HUES6 (cell line): ENCODE measurements at regions not wholly inside any gene's neighbourhood (a gene's known extent, or its start where the extent isn't known, plus 50 kb on each side); places are given as distances from the start of the nearest gene placed in this dataset.

ENCODE experiments used
- H3K27ac ChIP-seq: 2 replicates; pipeline ENCODE4 v1.7.0; 2013; ENCODE audit warnings: low read depth, mild to moderate bottlenecking, low read length, inconsistent platforms
- H3K27me3 ChIP-seq: 2 replicates; pipeline ENCODE4 v1.6.1; 2013; ENCODE audit warnings: low read length; ENCODE audit not compliant: control insufficient read depth, insufficient read depth
- H3K36me3 ChIP-seq: 2 replicates; pipeline ENCODE4 v1.6.1; 2013; ENCODE audit warnings: low read length; ENCODE audit not compliant: control insufficient read depth, insufficient read depth
- H3K4me1 ChIP-seq: 2 replicates; pipeline ENCODE4 v1.6.1; 2013; ENCODE audit warnings: low read length; ENCODE audit not compliant: control insufficient read depth, insufficient read depth
- H3K4me3 ChIP-seq: 2 replicates; pipeline ENCODE4 v1.5.1; 2013; ENCODE audit warnings: low read depth, low read length
- H3K9ac ChIP-seq: one replicate; pipeline ENCODE4 v1.6.1; 2013; ENCODE audit warnings: mild to moderate bottlenecking, low read length
- H3K9me3 ChIP-seq: 2 replicates; pipeline ENCODE4 v1.6.1; 2013; ENCODE audit warnings: low read depth, low read length; ENCODE audit not compliant: control insufficient read depth, insufficient read depth

DNA sequence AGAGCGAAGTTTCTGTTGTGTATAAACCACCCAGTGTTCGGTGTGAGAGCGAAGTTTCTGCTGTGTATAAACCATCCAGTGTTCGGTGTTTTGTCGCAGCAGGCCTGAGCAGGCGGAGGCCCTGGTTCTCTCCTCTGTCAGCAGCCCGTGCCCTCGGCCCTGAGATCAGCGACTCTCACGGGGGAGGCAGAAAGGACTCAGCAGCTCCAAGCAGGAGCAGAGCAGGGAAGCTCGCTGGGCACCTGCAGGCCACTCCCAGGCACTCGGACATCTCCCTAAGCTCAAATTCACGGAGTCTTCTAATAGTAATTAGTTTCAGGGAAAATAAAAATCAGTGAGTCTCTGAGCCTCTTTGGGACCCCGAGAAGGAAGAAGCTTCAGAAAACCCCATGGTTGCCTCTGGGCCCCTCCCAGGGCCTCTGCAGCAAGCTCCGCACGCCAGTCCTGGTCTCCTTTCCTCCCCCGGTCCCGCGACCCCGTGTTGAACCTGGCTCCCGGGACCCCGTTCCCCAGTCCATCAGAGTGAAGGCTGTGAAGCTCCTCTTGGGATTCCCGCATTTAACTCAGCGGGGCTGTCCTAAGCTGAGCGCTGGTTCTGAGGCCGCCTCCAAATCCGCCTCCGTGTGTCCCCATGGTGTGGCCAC is 81.9 kb upstream of the ADAMTS2 start:
- Histone ChIP-seq H3K36me3 (no peaks in the 10 kb centered on the region), H3K4me3 (no peak overlapping the region), H3K9me3 (peaks cover 3% of the 10 kb centered on the region; the same call in 1 of the 2 replicates), H3K27me3 (no peaks in the 10 kb centered on the region), H3K9ac (no peak overlapping the region), H3K4me1 (no peaks in the 10 kb centered on the region), H3K27ac (no peak overlapping the region)

DNA sequence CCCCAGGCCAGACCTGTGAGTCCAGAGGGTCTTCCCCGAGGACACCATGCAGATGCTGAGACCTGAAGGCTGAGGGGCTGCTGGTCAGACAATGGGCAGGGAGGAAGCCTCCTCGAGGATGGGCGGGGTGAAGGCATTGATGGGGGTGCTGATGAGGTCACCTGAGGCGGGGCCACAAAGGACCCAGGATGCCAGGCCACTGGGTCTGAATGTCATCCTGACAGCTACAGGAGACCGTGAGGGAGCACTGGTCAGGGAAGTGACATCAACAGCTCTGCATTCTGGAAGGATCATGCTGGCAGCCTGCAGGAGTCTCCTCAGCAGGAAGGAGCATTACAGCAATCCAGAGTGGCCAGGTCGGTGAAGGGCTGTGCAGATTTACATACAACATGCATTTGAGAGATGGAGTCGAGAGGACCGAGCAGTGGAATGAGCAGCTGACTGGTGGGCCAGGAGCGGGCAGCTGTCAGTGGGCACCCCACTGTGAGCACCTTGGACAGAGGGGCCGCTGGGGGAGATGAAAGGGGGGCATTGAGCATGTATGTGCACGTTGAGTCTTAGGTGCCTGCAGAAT is 77.7 kb upstream of the ADAMTS2 start:
- no peak overlapping the region for H3K27ac ChIP-seq
- no peaks in the 10 kb centered on the region for H3K36me3 ChIP-seq
- no peaks in the 10 kb centered on the region for H3K4me1 ChIP-seq
- no peak overlapping the region for H3K4me3 ChIP-seq
- H3K9me3 ChIP-seq = no peaks in the 10 kb centered on the region
- no peaks in the 10 kb centered on the region for H3K27me3 ChIP-seq
- H3K9ac ChIP-seq = no peak overlapping the region

DNA sequence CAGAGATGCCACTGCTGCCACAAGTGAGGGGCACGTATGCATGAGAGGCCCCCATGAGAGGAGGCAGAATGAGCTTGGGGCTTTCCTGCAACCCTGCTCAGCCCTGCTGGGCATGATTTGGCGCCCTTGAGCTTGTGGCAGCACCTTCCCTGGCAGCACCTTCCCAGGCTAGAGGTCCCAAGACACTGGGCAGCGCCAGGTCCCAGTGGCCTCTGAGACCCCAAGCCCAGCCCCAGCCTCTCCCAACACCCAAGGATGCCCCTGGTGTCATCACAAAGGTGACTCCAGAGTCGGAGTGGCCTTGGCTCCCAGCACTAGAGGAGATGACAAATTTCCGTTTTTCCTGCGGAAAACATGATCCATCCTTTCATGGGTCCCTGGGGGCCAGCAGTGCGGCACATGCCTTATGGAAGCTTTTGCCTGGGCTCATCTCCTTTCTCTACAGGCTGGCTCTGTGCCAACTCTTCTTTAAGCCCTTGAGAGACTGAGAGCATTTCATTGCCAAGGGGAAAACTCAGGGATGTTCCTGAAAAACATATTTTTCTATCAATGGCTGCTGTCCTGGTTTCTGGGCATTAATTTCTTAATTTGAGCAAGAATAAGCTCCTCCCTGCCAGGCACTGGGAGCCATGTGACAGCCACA is 77.1 kb upstream of the ADAMTS2 start:
- Histone ChIP-seq H3K4me3 (no peak overlapping the region), H3K36me3 (no peaks in the 10 kb centered on the region), H3K27me3 (no peaks in the 10 kb centered on the region), H3K27ac (no peak overlapping the region), H3K9ac (no peak overlapping the region), H3K4me1 (no peaks in the 10 kb centered on the region), H3K9me3 (no peaks in the 10 kb centered on the region)

DNA sequence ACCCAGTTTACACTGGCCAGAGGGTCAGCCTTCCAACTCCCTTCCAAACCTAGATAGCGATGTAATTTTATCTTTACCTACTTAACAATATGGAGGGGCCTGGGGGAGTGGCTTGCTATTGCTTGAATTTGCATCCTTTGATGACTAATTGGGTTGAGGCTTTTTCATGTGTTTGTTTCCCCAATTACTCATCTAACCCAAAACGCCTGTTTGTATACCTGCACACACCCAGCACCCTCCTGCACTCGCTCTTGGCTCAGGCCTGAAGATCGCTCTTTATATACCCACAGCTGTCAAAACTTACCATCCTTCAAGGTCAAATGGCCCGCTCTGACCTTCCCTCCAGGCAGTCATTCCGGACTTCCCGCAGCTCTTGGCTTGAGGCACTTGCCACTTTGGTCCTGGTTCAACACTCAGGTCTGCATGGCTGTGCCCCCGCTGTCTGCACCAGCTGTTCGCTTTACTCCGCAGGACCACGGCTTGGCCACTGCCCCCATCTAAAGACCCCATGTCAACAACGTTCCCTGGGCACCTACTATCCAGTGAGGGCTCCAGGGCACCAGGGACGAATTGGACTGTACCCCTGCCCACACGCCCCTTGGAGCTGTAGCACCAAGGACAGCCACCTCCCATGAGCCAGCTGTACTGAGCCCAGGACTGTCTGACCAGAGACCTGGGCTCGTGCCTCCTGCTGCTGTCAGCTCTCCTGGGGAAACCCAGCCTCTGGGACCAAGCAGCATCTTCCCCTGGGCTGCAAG is 76.1 kb upstream of the ADAMTS2 start:
- no peaks in the 10 kb centered on the region for H3K36me3 ChIP-seq
- no peak overlapping the region for H3K9ac ChIP-seq
- no peak overlapping the region for H3K27ac ChIP-seq
- no peaks in the 10 kb centered on the region for H3K9me3 ChIP-seq
- H3K4me1 ChIP-seq = no peaks in the 10 kb centered on the region
- H3K27me3 ChIP-seq = no peaks in the 10 kb centered on the region
- no peak overlapping the region for H3K4me3 ChIP-seq

DNA sequence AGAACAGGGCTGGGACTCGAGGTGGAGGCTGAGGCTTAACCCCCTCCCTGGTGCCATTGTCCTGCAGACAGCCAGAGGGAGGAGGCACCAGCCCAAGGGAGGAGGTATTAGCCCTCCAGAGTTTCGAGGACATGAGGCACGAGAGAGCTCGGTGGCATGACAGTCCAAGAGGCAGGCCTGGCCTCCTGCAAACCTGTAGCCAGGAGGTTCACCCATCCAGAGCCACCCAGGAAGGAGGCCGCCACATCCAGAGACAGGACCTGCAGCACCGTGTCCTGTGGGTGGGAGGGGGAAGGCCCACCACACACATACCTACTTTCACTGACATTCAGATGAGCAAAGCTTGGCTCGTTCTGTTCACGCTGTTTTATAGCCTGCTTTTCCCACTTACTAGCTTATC is 75.2 kb upstream of the ADAMTS2 start:
- H3K27me3 ChIP-seq = no peaks in the 10 kb centered on the region
- H3K9ac ChIP-seq = no peak overlapping the region
- H3K36me3 ChIP-seq = no peaks in the 10 kb centered on the region
- H3K9me3 ChIP-seq = no peaks in the 10 kb centered on the region
- no peaks in the 10 kb centered on the region for H3K4me1 ChIP-seq
- no peak overlapping the region for H3K4me3 ChIP-seq
- H3K27ac ChIP-seq = no peak overlapping the region

DNA sequence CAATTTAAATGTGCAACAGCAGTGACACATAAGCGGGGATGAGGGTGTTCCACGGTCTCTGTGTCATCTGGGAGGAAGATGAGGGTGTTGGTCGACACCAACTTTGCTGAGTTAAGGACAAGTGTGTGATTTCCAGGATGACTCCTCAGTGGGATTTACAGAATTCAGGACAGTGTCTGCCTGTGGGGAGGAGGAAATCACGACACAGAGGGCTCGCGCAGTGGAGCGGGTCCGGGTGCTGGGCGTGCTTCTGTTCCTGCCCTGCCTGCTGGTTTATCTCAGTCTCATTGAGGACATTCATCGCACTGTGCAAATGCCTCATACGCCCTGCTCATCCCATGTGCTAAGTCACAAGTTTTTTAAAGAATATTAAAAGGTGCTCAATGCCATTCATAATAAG is 73.7 kb upstream of the ADAMTS2 start:
- H3K27me3 ChIP-seq = no peaks in the 10 kb centered on the region

DNA sequence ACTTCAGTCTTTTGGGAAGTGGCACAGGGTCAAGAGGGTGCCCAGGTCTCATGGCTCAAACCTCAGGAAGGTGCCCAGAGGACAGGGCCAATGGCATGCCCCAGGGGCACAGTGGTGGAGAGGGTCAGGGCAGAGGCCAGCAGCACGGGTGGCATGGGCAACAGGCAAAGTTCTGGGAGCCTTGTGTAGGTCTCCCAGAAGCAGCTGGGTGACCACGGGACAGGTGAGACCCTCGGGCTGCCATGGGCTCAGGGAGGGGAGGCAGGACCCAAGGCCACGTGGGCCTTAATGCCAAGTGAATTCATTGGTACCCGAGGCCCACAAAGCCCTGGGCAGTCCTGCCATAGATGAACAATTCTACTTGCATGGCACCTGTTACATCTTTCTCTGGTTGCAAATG is 72.4 kb upstream of the ADAMTS2 start:
- H3K4me1 ChIP-seq = no peaks in the 10 kb centered on the region
- H3K27ac ChIP-seq = no peak overlapping the region
- H3K36me3 ChIP-seq = no peaks in the 10 kb centered on the region
- no peak overlapping the region for H3K4me3 ChIP-seq
- no peaks in the 10 kb centered on the region for H3K9me3 ChIP-seq
- H3K27me3 ChIP-seq = no peaks in the 10 kb centered on the region
- no peak overlapping the region for H3K9ac ChIP-seq

More for the DNA sequence above, 73.7 kb upstream of the ADAMTS2 start:
- H3K9me3 ChIP-seq = no peaks in the 10 kb centered on the region
- no peaks in the 10 kb centered on the region for H3K36me3 ChIP-seq
- no peak overlapping the region for H3K27ac ChIP-seq
- H3K4me3 ChIP-seq = no peak overlapping the region
- no peak overlapping the region for H3K9ac ChIP-seq
- H3K4me1 ChIP-seq = no peaks in the 10 kb centered on the region

DNA sequence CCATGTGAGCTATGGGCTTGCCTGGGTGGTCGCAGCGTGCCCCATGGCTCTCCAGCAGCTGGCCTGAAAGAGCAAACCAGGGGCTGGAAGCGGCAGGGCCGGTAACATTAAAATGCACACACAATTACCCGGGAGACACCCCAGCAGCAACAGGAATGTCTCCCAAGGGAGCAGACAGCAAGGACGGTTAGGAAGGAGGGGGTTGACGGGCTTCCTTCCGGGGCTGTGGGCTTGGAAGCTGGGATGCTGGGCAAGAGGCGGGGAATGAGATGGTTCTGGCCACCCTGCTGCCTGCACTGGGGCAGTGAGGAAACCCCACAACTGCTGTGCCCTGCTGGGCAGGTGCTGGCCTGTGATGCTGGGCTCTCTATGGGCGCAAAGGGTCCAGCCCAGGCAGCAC is 71.8 kb upstream of the ADAMTS2 start:
- H3K27ac ChIP-seq = no peak overlapping the region
- no peak overlapping the region for H3K4me3 ChIP-seq
- H3K36me3 ChIP-seq = no peaks in the 10 kb centered on the region
- no peak overlapping the region for H3K9ac ChIP-seq
- no peaks in the 10 kb centered on the region for H3K4me1 ChIP-seq
- H3K9me3 ChIP-seq = no peaks in the 10 kb centered on the region
- no peaks in the 10 kb centered on the region for H3K27me3 ChIP-seq

DNA sequence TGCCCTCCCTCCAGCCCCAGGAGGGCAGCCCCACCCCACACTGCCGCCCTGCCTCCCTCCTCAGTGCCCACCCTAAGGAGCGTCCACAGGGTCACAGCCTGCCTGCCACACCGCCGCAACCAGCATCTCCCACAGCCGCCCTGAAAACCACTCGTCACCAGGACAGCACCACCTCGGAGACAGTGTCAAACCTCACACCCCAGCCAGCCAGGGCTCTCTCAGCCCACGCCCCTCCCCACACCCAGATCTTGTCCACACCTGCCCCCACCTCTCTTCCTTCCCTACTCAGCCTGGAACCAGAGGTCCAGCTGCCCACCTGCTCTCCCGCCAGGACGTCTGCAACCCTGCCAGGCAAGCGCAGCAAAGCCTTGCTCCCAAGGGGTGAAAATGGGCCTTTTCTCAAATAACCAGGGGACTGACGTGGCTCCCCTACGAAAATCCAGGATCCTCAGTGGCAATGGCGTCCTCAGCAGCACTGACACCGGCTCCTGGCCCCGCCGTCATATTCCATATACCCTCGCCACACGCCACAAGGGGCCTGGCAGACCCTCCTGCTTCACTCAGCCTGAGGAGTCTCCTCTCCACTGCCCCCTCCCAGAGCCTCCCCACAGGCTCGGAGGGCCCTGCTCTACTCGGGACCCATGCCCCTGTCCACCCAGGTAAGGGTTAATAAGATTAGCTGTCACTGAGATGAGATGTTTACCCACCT is 71.0 kb upstream of the ADAMTS2 start:
- H3K36me3 ChIP-seq = no peaks in the 10 kb centered on the region
- no peak overlapping the region for H3K9ac ChIP-seq
- H3K27ac ChIP-seq = no peak overlapping the region
- no peaks in the 10 kb centered on the region for H3K9me3 ChIP-seq
- no peaks in the 10 kb centered on the region for H3K4me1 ChIP-seq
- H3K27me3 ChIP-seq = no peaks in the 10 kb centered on the region
- no peak overlapping the region for H3K4me3 ChIP-seq

DNA sequence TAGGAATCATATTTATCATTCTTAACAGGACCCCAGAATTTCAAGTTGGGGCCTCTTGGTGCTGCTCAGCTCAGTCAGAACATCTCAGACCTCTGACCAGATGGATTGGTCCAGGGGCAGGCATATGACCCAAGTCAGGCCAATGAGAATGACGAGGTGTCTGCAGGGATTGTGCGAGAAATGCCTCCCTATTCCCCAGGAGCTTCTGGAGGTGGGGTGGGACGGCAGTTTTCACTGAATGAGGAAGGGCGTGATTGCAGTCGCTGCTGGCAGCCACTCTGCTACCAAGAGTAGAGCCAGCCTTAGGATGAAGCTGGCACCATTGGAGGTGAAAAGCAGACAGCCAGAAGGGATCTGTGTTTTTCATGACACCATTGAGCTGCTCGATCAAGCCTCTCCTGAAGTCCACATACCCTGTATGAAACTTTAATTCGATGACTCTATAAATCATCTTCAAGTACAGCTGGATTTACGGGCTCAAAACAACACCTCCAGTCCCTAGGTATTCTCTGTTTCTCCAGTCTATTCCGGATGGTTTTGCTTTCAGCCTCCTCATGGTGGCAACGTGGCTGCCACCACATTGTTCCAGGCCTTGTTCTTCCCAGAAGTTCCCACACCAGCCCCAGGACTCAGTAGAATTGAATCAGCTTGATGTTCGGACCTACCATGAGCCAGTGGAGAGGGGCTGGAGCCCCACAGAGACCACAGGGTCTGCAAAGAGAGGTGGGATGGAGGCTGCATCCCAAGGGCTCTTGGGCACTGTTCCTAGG is 70.2 kb upstream of the ADAMTS2 start:
- Histone ChIP-seq H3K27ac (no peak overlapping the region), H3K4me1 (no peaks in the 10 kb centered on the region), H3K27me3 (no peaks in the 10 kb centered on the region), H3K9me3 (no peaks in the 10 kb centered on the region), H3K9ac (no peak overlapping the region), H3K36me3 (no peaks in the 10 kb centered on the region), H3K4me3 (no peak overlapping the region)
